OCI-LY3 (cell line): ENCODE measurements at regions not wholly inside any gene's neighbourhood (a gene's known extent, or its start where the extent isn't known, plus 50 kb on each side); places are given as distances from the start of the nearest gene placed in this dataset.

Experiments used
- CTCF ChIP-seq: fragments of 200-600, 300-600 bp; sonication (generic); IDR thresholded peaks from 2 replicates; pipeline ENCODE4 v1.5.1; 2014; ENCODE audit warnings: antibody characterized with exemption, low read length, low read depth
- EZH2phosphoT487 ChIP-seq: fragments of 200-600 bp; shearing (Covaris generic); IDR thresholded peaks from 2 replicates; pipeline ENCODE4 v1.6.1; 2018; ENCODE audit warnings: antibody characterized with exemption, mixed run types, low read depth

GRCh38 chr5:179414459-179415261, 69.4 kb upstream of the ADAMTS2 start:
- TF ChIP-seq CTCF (no peak), EZH2phosphoT487 (no peak)
